NK-92 (cell line): ENCODE measurements at regions not wholly inside any gene's neighbourhood (a gene's known extent, or its start where the extent isn't known, plus 50 kb on each side); places are given as distances from the start of the nearest gene placed in this dataset.

Experiments used
- DNase-seq: peaks from one replicate; lab custom pipeline; 2025; ENCODE audit not compliant: unreplicated experiment; lab: John Stamatoyannopoulos, UW

DNA sequence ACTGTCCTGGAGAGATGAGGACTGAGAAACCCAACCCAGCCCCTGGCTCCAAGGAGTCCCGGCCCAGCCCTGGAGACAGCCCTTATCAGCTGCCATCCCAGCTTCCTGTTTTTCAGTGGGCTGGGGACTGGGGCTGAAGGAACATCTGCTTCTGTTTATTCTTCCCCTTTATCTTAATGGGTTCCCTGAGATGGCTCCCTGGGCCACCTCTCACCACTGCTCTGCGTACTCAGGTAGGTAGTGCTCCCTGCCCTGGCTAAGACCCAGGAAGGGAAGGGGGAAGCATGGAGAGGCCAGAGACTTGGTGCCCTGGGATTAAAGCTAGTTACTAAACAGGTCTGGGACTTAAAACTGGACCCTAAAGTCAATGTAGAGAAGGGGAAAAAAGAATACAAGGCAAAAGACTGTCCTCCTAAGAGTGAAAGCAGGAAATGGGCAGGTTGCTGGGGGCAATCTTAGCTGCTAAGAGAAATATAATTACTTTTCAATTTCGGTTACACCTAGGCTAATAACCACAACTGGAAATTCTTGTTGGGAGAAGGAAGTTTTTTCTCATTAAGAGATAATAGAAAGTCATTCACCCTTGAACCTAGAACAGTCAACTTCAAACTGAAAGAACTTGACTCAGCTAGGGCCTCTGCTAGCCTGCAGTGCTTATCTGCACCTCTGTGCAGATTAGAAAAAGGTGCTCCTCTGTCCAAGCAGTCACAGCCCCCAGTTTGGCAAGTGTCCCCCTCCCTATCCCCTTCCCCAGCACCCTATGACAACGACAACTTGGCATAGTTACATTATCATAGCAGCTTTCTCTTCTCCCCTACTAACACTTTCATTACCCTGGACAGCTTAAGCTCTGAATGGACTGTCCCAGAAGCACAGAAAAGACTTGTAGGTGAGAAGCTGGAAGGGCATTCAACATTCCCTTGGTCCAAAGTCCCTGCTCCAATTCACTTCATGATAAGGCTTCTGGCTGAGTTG is 65.6 kb upstream of the KDM7A start:
- no peak for DNase-seq

DNA sequence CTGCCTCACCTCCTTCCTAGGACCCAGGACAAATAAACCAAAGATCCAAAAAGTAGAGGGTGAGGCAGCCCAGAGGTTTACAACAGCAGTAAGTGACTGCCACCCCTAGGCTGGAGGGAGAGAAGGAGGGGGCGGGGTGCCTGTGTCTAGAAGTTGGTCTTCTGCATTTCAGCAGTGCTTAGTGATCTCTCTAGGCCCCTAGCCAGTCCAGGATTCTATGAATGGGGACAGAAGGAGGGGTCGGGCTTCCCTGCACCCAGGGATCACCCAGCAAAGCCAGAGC is 62.8 kb upstream of the KDM7A start:
- DNase-seq: no peak

DNA sequence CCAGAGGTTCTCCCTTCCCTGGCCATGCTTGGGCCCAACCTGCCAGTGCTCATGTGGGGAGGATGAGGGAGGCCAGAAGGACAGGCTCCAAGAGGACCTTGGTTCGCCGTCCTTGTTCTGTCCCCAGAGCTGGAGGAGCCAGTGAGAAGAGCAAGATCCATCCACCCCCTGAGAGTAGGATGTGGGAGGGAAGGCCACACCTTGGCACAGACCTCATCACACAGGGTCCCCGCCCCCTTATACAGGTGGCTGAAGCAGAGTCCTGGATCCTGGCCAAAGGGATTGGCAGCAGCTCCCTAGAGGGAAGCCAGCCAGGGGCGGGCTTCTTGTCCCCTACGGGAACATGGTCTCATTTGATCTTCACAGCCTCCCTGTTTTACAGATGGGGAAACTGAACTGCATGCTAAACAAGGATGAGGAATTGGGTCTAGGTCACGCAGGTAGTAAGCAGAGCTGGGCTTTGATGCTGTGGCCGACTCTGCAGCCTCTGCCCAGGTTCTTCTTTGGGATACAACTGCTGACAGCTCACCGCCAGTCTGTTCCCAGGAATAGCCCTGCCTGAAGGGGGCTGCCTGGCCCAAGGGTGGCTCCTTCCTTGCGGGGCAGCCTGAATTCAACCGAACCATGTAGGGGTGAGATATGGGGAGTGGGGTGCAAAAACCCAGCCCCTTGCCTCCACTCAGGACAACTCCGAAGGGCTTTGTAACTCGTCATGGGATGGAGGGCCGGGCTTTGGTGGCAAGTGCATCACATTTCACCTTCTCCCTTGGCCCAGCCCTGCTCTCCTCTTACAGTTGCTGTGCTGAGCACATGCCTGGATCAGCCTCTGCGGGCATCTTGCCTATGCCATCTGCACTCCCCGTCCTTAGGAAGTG is 62.2 kb upstream of the KDM7A start:
- no peak for DNase-seq

DNA sequence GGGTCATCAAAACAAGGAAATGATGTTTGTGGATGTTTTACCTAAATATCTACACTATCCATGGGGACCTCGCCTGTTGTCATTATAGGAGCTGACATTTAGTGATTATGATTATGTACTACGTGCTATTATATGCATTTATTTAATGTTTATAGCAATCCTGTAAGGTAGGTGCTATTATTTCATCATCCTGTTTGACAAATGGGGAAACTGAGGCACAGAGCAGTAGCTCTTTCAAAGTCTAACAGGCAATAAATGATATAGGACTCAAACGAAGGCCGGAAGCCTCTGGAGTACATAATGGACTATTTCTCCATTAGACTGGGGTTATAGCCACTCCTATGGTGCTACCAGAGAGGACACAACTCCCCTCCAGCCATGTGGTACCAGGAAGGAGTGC is 60.6 kb upstream of the KDM7A start:
- DNase-seq: no peak

DNA sequence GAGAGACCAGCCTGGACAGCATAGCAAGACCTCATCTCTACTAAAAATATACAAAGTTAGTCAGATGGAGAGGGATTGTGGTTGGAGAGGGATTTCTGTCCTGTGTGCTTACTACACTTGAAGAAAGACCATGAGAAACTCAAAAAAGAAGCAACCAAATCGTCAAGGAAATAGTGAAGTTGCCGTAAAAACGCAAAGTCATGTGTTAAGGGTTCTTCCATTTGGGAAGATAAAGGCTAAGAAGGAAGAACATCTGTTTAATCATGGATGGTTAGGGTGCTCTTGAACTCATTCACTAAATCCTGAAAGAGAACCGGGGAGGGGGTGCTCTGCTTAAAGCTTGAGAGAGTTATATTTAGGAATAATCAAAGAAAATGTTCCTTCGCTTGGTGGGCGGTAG is 59.8 kb upstream of the KDM7A start:
- DNase-seq: no peak

DNA sequence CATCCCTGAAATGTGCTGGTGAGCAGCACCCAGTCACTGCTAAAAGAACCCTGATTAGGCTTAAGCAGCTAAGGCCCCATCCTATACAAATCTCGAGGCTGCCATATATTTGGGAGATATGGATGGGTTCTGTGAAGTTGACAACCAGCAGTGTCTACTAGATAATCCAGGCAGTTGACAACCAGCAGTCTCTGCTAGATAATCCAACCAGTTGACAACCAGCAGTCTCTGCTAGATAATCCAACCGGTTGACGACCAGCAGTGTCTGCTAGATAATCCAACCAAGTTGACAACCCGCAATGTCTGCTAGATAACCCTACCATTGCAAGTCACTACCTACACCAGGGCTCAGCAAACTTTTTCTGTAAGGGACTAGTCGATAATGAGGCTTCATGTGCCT is 58.3 kb upstream of the KDM7A start:
- no peak for DNase-seq

DNA sequence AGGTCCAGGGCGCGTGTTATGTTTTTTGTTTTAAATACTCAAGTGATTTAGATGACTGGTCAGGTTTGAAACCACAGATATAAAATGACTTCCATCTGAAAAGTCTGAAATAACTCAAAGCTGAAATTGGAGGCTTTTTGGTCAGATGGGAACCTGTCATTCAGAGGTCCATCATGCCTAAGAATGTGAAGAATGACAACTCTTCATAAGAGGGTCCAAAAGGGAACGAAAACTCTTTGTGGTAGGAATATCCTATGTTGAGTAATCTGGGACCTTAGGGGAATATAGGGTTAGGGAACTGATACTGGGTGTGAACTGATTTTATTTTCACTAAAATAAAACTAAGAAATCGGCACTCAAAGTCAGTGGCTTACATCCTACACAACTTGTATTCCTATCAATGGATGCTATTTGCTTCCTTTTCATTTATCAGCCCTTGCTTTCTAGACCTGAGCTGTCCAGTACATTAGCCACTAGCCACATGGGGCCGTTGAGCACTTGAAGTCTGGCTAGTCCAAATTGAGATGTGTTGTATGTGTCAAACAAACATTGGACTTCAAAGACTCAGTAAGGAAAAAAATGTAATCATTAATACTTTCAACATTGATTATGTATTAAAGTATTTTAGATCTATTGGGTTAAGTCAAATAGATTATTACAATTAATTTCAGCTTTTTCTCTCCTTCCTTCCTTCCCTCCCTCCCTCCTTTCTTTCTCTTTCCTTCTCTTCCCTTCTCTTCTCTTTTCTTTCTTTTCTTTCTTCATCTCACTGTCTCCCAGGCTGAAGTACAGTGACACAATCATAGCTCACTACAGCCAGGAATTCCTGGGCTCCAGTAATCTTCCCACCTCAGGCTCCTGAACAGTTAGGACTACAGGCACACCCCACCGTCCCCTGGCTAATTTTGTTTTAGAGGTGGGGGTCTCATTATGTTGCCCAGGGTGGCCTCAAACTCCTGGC is 56.5 kb upstream of the KDM7A start:
- no peak for DNase-seq

DNA sequence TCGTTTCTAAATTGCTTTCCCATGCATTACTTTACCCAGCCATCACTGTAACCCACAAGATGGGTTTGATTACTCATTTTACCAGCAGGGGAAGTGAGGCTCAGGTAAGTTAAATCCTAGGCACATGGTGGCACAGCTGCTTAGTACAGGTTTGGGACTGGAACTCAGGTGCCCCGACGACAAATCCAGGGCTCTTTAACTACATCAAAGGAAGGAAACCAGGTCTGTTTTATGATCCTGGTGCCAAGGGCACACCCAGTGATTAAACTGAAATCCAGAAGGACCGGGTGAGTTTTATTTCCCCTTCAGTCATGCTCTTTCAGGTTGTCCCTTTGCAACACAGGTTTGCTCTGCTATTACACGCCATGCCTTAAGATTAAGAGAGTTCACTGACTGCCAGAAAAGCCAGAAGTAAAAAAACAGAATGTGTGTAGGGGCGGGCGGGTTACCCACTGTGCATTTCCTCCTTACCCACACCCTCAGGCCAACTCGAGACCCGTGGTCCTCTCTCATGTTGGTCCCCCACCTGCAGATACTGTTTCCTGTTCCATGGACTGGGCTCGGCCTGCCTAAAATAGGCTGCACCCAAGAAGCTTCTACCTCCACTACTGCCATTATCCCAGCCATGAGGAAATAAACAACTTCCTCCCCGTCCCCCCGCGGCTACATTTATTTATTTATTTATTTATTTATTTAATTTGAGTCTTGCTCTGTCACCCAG is 55.1 kb upstream of the KDM7A start:
- DNase-seq: no peak

DNA sequence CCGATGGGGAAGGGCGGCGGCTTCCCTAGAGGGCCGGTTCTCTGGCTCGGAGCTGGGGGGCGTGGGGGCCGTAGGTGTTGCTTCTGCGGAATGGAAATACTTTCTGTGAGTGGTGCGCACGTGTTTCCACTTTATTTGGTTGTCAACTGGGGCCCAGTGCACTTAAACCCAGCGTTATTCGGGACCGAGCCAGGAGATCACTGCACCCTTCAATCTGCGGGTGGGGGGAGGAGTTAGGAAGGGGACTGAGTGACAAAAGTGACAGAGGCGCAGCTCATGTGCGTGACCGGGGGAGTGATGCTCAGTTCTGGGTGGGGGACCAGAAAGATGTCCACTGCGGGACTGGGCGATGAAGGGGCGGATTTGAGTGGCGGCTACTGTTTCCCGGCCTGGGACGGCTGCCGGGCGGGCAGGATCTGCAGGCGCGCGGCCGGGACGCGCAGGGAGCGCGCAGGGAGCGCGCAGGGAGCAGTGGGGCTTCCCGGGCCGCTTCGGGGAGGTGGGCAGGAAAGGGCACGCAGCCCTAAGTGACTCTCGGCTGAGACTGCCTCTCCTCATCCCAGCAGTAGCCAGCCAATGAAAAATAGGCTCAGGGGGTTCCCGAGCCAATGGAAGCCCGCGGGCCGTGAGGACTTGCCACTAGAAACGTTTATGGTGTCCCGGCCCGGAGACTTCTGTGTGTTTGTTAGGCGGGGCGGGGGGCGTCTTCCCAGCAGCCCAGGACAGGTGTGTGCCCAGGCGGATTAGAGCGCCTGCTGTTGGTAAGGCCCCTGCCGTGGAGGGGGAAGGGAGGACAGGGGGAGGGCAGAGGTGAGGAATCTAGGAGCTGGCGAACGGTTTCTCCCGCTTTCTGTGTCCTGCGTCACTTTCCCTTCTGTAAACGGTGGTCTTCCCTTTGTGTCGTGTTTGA is 54.3 kb upstream of the KDM7A start:
- DNase-seq: peak; percentile 7

DNA sequence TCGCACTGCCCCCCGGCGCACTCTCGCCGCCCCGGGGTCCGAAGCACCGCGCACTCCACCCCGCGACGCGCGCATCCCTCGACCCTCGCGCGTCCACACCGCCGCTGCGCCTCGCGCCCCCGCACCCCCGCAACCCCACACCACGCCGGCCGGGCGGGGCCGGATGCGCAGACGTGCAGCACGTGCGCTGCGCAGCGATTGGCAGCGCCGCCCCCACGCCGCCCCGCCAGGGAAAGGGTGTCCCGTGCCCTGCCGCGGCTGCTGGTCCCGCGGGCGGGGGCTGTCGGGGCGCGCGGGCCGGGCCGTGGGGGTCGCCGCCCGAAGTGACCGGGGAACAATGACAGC is 53.7 kb upstream of the KDM7A start:
- DNase-seq: no peak

DNA sequence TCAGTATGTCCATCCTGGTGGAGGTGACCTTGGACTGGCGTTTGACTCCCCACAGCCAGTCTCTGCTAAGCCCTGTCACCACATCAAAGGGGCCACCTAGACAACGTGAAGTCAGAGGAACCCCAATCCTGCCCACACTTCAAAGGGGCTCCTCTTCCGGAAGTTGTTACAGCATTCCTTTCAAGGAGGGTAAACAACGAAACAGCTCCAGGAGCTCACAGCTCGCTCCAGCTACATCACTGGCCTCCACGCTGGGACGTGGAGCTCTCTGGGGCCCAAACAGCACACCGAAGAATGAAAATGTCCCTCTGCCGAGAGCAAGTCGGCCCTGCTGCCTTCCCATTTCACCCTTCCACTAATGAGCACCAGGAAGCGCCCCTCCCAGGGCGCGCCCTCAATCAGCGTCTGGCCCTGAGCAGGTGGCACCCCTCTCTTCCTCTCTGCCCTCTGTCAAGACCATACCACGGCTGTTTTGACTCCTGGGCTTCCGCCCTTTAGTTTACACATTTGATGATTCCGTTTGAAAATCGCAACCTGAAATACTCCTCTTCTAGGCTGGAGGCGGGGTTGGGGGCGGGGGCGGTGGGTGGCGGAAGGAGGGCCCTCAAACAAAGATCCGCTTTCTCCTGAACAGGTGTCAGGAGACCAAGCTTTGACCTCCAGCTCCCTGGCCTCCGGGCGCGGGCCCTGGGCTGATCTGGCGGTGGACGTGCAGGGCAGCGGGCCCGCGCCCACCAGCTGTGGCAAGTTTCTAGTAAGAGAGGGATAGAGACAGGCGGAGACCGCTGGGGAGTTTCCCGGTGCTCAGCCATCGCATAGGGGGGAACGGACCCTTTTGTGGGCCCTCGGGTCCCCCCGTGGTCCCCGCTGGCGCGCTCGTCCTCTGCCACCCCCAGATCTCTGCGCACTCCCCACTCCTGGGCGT is 53.1 kb upstream of the KDM7A start:
- no peak for DNase-seq

DNA sequence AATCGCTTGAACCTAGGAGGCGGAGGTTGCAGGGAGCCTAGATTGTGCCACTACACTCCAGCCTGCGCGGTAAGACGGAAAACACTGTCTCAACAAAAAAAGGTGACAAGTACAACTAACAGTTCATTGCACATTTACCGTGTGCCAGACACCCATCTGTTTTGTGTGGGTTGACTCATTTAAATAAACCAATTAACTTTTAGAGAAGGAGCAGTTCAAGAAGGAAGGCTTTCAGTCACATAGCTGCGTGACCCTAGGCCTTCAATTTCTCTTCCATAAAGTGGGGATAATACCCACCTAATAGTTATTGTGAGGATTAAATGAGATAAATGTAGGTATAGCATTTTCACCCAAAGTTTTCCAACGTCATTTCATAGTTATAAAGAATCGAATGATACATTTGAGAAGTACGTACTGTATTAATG is 52.3 kb upstream of the KDM7A start:
- DNase-seq: no peak
